Tibial nerve (tissue), 3 donors: ENCODE measurements at regions not wholly inside any gene's neighbourhood (a gene's known extent, or its start where the extent isn't known, plus 50 kb on each side); places are given as distances from the start of the nearest gene placed in this dataset.

Source experiments
- CTCF ChIP-seq, 5 experiments: fragments of 200-600 bp in 3 of 5; fragments of 450-650 bp in 2 of 5; sonication (generic) in 3 of 5; IDR thresholded peaks; one replicate each; pipeline ENCODE4 v1.5.1; 2016 to 2019; ENCODE audit warnings: antibody characterized with exemption in 5 of 5, mild to moderate bottlenecking in 3 of 5, moderate library complexity in 2 of 5
- POLR2A ChIP-seq, 2 donors: fragments of 450-650 bp; IDR thresholded peaks; one replicate each; pipeline ENCODE4 v1.6.1; 2017; ENCODE audit warnings: antibody characterized with exemption in 2 of 2, mild to moderate bottlenecking in 2 of 2, moderate library complexity in 2 of 2

GRCh38 chr15:96123630-96124187, 206.8 kb upstream of the NR2F2 start:
- TF ChIP-seq CTCF (IDR thresholded peaks at IDR 0.05) (no peak), POLR2A (IDR thresholded peaks at IDR 0.05) (no peak)
